Gastroesophageal sphincter (tissue), 4 donors: ENCODE measurements at regions not wholly inside any gene's neighbourhood (a gene's known extent, or its start where the extent isn't known, plus 50 kb on each side); places are given as distances from the start of the nearest gene placed in this dataset.

Source experiments
- ATAC-seq: fragments of 150-250 bp; one replicate; pipeline ENCODE4 v1.9.1; 2016; ENCODE audit warnings: mild to moderate bottlenecking, moderate library complexity
- H3K27ac ChIP-seq, 4 donors: fragments of 200-600 bp; sonication (generic) in 3 of 4; 1 replicate in 3 of 4; 2 replicates in 1 of 4; pipeline ENCODE4 v1.5.1; 2016 to 2019
- H3K27me3 ChIP-seq: fragments of 200-600 bp; sonication (generic); one replicate; pipeline ENCODE4 v1.5.1; 2019
- H3K36me3 ChIP-seq, 2 donors: fragments of 200-600 bp; sonication (generic); one replicate each; pipeline ENCODE4 v1.5.1; 2019; ENCODE audit warnings: control low read depth in 1 of 2
- H3K4me1 ChIP-seq, 3 donors: fragments of 200-600 bp; sonication (generic); 1 replicate in 2 of 3; 2 replicates in 1 of 3; pipeline ENCODE4 v1.5.1; 2016 to 2019; ENCODE audit warnings: control low read depth in 2 of 3
- H3K4me3 ChIP-seq, 2 donors: fragments of 200-600 bp; sonication (generic); one replicate each; pipeline ENCODE4 v1.5.1; 2019; ENCODE audit warnings: mild to moderate bottlenecking in 1 of 2, moderate library complexity in 1 of 2
- H3K9me3 ChIP-seq, 3 donors: fragments of 200-600 bp; sonication (generic); one replicate each; pipeline ENCODE4 v1.5.1; 2017 to 2019; ENCODE audit warnings: control low read depth in 2 of 3
- CTCF ChIP-seq, 4 experiments: fragments of 200-600 bp in 2 of 4; fragments of 450-650 bp in 2 of 4; sonication (generic) in 1 of 4; IDR thresholded peaks; one replicate each; pipeline ENCODE4 v1.5.1; 2017 to 2019; ENCODE audit warnings: antibody characterized with exemption in 4 of 4, mild to moderate bottlenecking in 2 of 4, moderate library complexity in 2 of 4
- EP300 ChIP-seq: sonication (generic); formaldehyde crosslinking; IDR thresholded peaks from one replicate; pipeline ENCODE4 v1.6.1; 2017; ENCODE audit warnings: antibody characterized with exemption, mild to moderate bottlenecking
- POLR2A ChIP-seq, 2 donors: fragments of 450-650 bp; IDR thresholded peaks; one replicate each; pipeline ENCODE4 v1.6.1; 2017; ENCODE audit warnings: antibody characterized with exemption in 2 of 2, mild to moderate bottlenecking in 2 of 2, moderate library complexity in 1 of 2
- POLR2AphosphoS5 ChIP-seq: sonication (generic); formaldehyde crosslinking; IDR thresholded peaks from one replicate; pipeline ENCODE4 v1.6.1; 2017; ENCODE audit warnings: antibody characterized with exemption
- WGBS, 2 donors: methylation state at CpG; one replicate each; pipeline ENCODE4 v1.1.5; 2018; ENCODE audit warnings: low coverage in 1 of 2; 5-methylcytosine and 5-hydroxymethylcytosine counted together

GRCh38 chr5:167036585-167036984 is 1254.9 kb upstream of the WWC1 start:
- no peak overlapping the region for H3K4me3 ChIP-seq
- H3K36me3 ChIP-seq, result no peaks in the 10 kb centered on the region
- H3K27me3 ChIP-seq, result no peaks in the 10 kb centered on the region
- H3K9me3 ChIP-seq, result no peaks in the 10 kb centered on the region
- no peaks in the 10 kb centered on the region for H3K4me1 ChIP-seq
- no peak for ATAC-seq
- TF ChIP-seq POLR2AphosphoS5 (no peak), CTCF (IDR thresholded peaks at IDR 0.05) (no peak), EP300 (no peak), POLR2A (IDR thresholded peaks at IDR 0.05) (no peak)
- 84% methylated on average over 4 of the region's 4 CpGs for WGBS, 2 donors
- no peak overlapping the region for H3K27ac ChIP-seq

GRCh38 chr5:167049043-167049663 is 1242.3 kb upstream of the WWC1 start:
- no peak overlapping the region for H3K4me3 ChIP-seq
- H3K4me1 ChIP-seq, result no peaks in the 10 kb centered on the region
- WGBS, 2 donors, result 24 to 25% methylated on average over 7 of the region's 7 CpGs
- ATAC-seq, result no peak
- TF ChIP-seq CTCF (IDR thresholded peaks at IDR 0.05) (peak; percentile 6 to 43 (median 30)), POLR2A (IDR thresholded peaks at IDR 0.05) (no peak)
- no peaks in the 10 kb centered on the region for H3K27me3 ChIP-seq
- no peaks in the 10 kb centered on the region for H3K9me3 ChIP-seq
- no peak overlapping the region for H3K27ac ChIP-seq
- no peaks in the 10 kb centered on the region for H3K36me3 ChIP-seq

GRCh38 chr5:167049771-167050567 is 1241.5 kb upstream of the WWC1 start:
- H3K36me3 ChIP-seq, result no peaks in the 10 kb centered on the region
- H3K9me3 ChIP-seq, result no peaks in the 10 kb centered on the region
- no peak for TF ChIP-seq POLR2AphosphoS5
- TF ChIP-seq CTCF (IDR thresholded peaks at IDR 0.05), result no peak
- no peak for TF ChIP-seq POLR2A (IDR thresholded peaks at IDR 0.05)
- no peak for TF ChIP-seq EP300
- no peak overlapping the region for H3K27ac ChIP-seq
- no peaks in the 10 kb centered on the region for H3K4me1 ChIP-seq
- H3K4me3 ChIP-seq, result no peak overlapping the region
- 96 to 100% methylated on average over 2 to 8 of the region's 10 CpGs for WGBS, 2 donors
- ATAC-seq, result no peak
- H3K27me3 ChIP-seq, result no peaks in the 10 kb centered on the region

GRCh38 chr5:167050568-167051401 is 1240.7 kb upstream of the WWC1 start:
- Histone ChIP-seq H3K4me3 (no peak overlapping the region), H3K9me3 (no peaks in the 10 kb centered on the region), H3K27ac (peak overlapping the region in 1 of 4 donors; percentile 1), H3K36me3 (no peaks in the 10 kb centered on the region), H3K4me1 (no peaks in the 10 kb centered on the region), H3K27me3 (no peaks in the 10 kb centered on the region)
- 13 to 41% methylated on average over 4 to 7 of the region's 8 CpGs for WGBS, 2 donors
- no peak for ATAC-seq
- TF ChIP-seq CTCF (IDR thresholded peaks at IDR 0.05) (no peak), POLR2A (IDR thresholded peaks at IDR 0.05) (no peak), POLR2AphosphoS5 (no peak), EP300 (no peak)
